DLD1 (cell line): ENCODE measurements at regions not wholly inside any gene's neighbourhood (a gene's known extent, or its start where the extent isn't known, plus 50 kb on each side); places are given as distances from the start of the nearest gene placed in this dataset.
"Not testable (repeated sequence)": the region's sequence is repeated elsewhere in the genome, so short reads cannot be mapped to it uniquely, and the experiment has no call there.

Source experiments
- in situ Hi-C: cut with HindIII; loops from 2 replicates; pipeline ENCODE4 v1.10.0; 2017; ENCODE audit warnings: low sequenced_read_pairs

- in situ Hi-C loops: loop anchor here (5.0 kb wide), 2 partner anchors 34 to 316 kb away; no protein-coding TSS in a partner anchor
Observed at GRCh38 chr10:121262774-121263430, 335.3 kb downstream of the FGFR2 start.

- in situ Hi-C loops: loop anchor here (5.0 kb wide), 2 partner anchors 34 to 316 kb away; no protein-coding TSS in a partner anchor
Observed at GRCh38 chr10:121263431-121263783, 334.8 kb downstream of the FGFR2 start.

- in situ Hi-C loops: no loop called here
Observed at GRCh38 chr10:121265360-121266123, 332.7 kb downstream of the FGFR2 start.

GRCh38 chr10:121266370-121266769, 331.9 kb downstream of the FGFR2 start:
- in situ Hi-C loops: no loop called here

- in situ Hi-C loops: no loop called here
Observed at GRCh38 chr10:121267236-121268003, 330.8 kb downstream of the FGFR2 start.

- in situ Hi-C loops: no loop called here
Observed at GRCh38 chr10:121268363-121268762, 329.9 kb downstream of the FGFR2 start.

GRCh38 chr10:121268863-121269432, 329.3 kb downstream of the FGFR2 start:
- in situ Hi-C loops: no loop called here

- in situ Hi-C loops: no loop called here
Observed at GRCh38 chr10:121270906-121271305, 327.3 kb downstream of the FGFR2 start.

GRCh38 chr10:121276046-121276445, 322.2 kb downstream of the FGFR2 start:
- in situ Hi-C loops: no loop called here

- in situ Hi-C loops: no loop called here
Observed at GRCh38 chr10:121276822-121277221, 321.4 kb downstream of the FGFR2 start.

GRCh38 chr10:121278386-121278785, 319.9 kb downstream of the FGFR2 start:
- in situ Hi-C loops: not testable (repeated sequence)

GRCh38 chr10:121281576-121281975, 316.7 kb downstream of the FGFR2 start:
- in situ Hi-C loops: no loop called here

- in situ Hi-C loops: no loop called here
Observed at GRCh38 chr10:121282264-121282663, 316.0 kb downstream of the FGFR2 start.

GRCh38 chr10:121282797-121283515, 315.3 kb downstream of the FGFR2 start:
- in situ Hi-C loops: no loop called here

GRCh38 chr10:121284936-121285335, 313.3 kb downstream of the FGFR2 start:
- in situ Hi-C loops: no loop called here

- in situ Hi-C loops: no loop called here
Observed at GRCh38 chr10:121285406-121286196, 312.6 kb downstream of the FGFR2 start.

- in situ Hi-C loops: no loop called here
Observed at GRCh38 chr10:121288011-121288410, 310.2 kb downstream of the FGFR2 start.

GRCh38 chr10:121288864-121289661, 309.2 kb downstream of the FGFR2 start:
- in situ Hi-C loops: no loop called here

- in situ Hi-C loops: loop anchor here (10.0 kb wide), 1 partner anchor 165 kb away; no protein-coding TSS in a partner anchor
Observed at GRCh38 chr10:121289800-121290199, 308.4 kb downstream of the FGFR2 start.
